Activated CD8-positive, alpha-beta memory T cell treated with anti-CD3 and anti-CD28 coated beads, Interleukin-2, amount 10 ng/mL, durations not matched to agents 7 days and 5 days (primary cell): ENCODE measurements at regions not wholly inside any gene's neighbourhood (a gene's known extent, or its start where the extent isn't known, plus 50 kb on each side); places are given as distances from the start of the nearest gene placed in this dataset.
A peak's percentile ranks its signal among the peaks of the same experiment; 100 is the strongest.
"Not testable (repeated sequence)": the region's sequence is repeated elsewhere in the genome, so short reads cannot be mapped to it uniquely, and the experiment has no call there.

Experiments used
- ATAC-seq: fragments of 150-1000 bp; cut with Tn5 transposase; one replicate; pipeline ENCODE4 v1.10.0; 2021; ENCODE audit warnings: moderate library complexity
- CTCF ChIA-PET: fragments of 350-600 bp; sonication (Branson Sonifier 250); formaldehyde crosslinking; loops from one replicate; lab custom pipeline; 2021; ENCODE audit warnings: antibody characterized with exemption; lab: Charles Lee
- DNase-seq: peaks from one replicate; pipeline ENCODE4 v3.0.0-alpha.2; 2020
- H3K27ac Mint-ChIP-seq: one replicate; pipeline ENCODE4 v1.8.0; 2021; ENCODE audit warnings: mild to moderate bottlenecking, mixed read lengths
- H3K27me3 Mint-ChIP-seq: one replicate; pipeline ENCODE4 v1.8.0; 2021; ENCODE audit warnings: mixed read lengths
- H3K36me3 Mint-ChIP-seq: one replicate; pipeline ENCODE4 v1.8.0; 2021; ENCODE audit warnings: mild to moderate bottlenecking, mixed read lengths
- H3K4me1 Mint-ChIP-seq: one replicate; pipeline ENCODE4 v1.8.0; 2021; ENCODE audit warnings: mixed read lengths
- H3K4me3 Mint-ChIP-seq: one replicate; pipeline ENCODE4 v1.8.0; 2021; ENCODE audit warnings: mild to moderate bottlenecking, moderate library complexity, mixed read lengths
- H3K9me3 Mint-ChIP-seq: one replicate; pipeline ENCODE4 v1.8.0; 2022; ENCODE audit warnings: low read depth, mixed read lengths

DNA sequence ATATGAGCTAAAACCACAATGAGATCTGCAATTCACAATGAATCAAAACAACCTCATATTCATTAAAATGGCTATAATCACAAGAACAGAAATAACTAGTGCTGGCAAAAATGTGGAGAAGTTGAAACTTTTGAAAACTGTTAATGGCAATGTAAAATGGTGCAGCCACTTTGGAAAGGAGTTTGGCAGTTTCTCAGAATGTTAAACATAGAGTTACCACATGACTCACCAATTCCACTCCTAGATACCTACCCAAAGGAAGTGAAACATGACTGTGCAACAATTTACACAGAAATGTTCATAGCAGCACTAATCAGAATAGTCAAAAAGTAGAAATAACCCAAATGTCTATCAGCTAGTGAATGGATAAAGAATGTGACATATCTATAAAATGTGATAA lies 862.2 kb downstream of the DTWD2 start:
- no peaks in the 10 kb centered on the region for H3K36me3 Mint-ChIP-seq
- CTCF ChIA-PET, result no interaction called here
- no peak overlapping the region for H3K27ac Mint-ChIP-seq
- no peak for ATAC-seq
- peaks cover 5% of the 10 kb centered on the region for H3K9me3 Mint-ChIP-seq
- no peak overlapping the region for H3K4me3 Mint-ChIP-seq
- no peak for DNase-seq
- H3K27me3 Mint-ChIP-seq, result no peaks in the 10 kb centered on the region
- H3K4me1 Mint-ChIP-seq, result no peaks in the 10 kb centered on the region

DNA sequence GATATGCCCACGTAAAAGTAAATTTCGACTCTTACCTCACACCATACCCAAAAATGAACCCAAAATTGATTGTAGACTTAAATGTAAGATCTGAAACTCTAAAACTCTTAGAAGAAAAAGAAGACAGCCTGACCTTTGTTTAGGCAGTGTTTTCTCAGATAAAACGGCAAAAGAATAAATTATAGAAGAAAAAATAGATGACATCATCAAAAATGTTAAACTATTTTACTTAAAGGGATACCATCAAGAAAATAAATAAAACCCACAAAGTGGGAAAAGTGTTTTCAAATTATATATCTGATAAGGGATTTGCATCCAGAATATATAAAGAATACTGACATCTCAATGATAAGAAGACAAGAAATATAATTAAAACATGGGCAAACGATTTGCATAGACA lies 862.7 kb downstream of the DTWD2 start:
- peaks cover 5% of the 10 kb centered on the region for H3K9me3 Mint-ChIP-seq
- no peak for ATAC-seq
- no peak overlapping the region for H3K27ac Mint-ChIP-seq
- H3K36me3 Mint-ChIP-seq, result no peaks in the 10 kb centered on the region
- no peak for DNase-seq
- H3K4me1 Mint-ChIP-seq, result no peaks in the 10 kb centered on the region
- H3K27me3 Mint-ChIP-seq, result no peaks in the 10 kb centered on the region
- CTCF ChIA-PET, result no interaction called here
- H3K4me3 Mint-ChIP-seq, result no peak overlapping the region

DNA sequence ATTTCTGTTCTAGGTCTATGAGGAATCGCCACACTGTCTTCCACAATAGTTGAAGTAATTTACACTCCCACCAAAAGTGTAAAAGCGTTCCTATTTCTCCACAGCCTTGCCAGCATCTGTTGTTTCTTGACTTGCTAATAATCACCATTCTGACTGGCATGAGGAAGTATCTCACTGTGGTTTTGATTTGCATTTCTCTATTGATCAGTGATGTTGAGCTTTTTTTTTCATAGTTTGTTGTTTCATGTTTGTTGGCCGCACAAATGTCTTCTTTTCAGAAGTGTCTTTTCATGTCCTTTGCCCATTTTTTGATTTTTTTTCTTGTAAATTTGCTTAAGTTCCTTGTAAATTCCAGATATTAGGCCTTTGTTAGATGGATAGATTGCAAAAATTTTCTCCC lies 867.1 kb downstream of the DTWD2 start:
- Mint-ChIP-seq H3K4me3 (no peak overlapping the region), H3K4me1 (no peaks in the 10 kb centered on the region), H3K9me3 (peaks cover 4% of the 10 kb centered on the region), H3K36me3 (no peaks in the 10 kb centered on the region), H3K27me3 (no peaks in the 10 kb centered on the region), H3K27ac (no peak overlapping the region)
- CTCF ChIA-PET, result no interaction called here
- DNase-seq (no peak), ATAC-seq (no peak)

DNA sequence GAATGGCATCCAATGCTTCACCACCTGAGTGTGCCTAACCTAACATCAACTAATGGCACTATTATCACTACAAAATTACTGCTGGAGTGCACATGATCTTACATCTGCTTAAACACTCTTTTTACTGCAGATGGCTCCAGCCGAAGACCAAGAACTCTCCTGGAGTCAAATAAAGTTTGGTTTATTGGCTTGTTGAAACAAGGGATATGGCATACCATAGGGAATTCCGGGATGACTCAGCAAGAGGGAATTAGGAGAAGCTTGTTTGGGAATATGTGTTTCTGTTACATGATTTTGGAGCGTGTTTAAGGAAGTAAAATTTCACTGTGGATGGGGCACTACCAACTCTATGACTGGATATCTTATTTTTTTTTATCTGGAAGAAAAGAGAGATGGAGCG lies 872.6 kb downstream of the DTWD2 start:
- Mint-ChIP-seq H3K9me3 (peaks cover 6% of the 10 kb centered on the region), H3K4me3 (no peak overlapping the region), H3K27me3 (no peaks in the 10 kb centered on the region), H3K27ac (no peak overlapping the region), H3K36me3 (no peaks in the 10 kb centered on the region), H3K4me1 (no peaks in the 10 kb centered on the region)
- CTCF ChIA-PET, result no interaction called here
- DNase-seq (no peak), ATAC-seq (no peak)

DNA sequence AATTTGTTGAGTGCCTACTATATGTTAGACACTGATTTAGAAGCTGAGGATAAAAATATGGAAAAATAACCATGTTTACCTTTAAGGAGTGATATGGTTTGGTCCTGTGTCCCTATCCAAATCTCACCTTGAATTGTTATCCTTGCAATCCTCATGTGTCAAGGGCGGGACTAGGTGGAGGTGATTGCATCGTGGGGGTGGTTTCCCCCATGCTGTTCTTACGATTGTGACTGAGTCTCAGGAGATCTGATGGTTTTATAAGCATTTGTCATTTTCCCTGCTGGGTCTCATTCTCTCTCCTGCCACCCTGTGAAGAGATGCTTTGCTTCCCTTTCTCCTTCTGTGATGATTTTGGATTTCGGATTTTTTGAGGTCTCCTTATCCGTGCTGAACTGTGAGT lies 876.4 kb downstream of the DTWD2 start:
- peaks cover 5% of the 10 kb centered on the region for H3K9me3 Mint-ChIP-seq
- no peak for DNase-seq
- H3K27ac Mint-ChIP-seq, result no peak overlapping the region
- no peaks in the 10 kb centered on the region for H3K36me3 Mint-ChIP-seq
- H3K4me3 Mint-ChIP-seq, result no peak overlapping the region
- H3K27me3 Mint-ChIP-seq, result no peaks in the 10 kb centered on the region
- ATAC-seq, result no peak
- no peaks in the 10 kb centered on the region for H3K4me1 Mint-ChIP-seq
- CTCF ChIA-PET, result no interaction called here

DNA sequence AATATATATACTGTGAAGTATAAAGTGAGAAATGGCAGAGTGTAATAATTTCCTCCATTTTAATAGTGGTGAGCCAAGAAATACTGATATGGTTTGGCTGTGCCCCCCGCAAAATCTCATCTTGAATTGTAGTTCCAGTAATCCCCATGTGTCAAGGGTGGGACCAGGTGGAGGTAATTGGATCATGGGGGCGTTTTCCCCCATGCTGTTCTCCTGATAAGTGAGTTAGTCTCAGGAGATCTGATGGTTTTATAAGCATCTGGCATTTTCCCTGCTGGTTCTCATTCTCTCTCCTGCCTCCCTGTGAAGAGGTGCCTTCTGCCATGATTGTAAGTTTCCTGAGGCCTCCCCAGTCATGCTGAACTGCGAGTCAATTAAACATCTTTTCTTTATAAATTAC lies 881.1 kb downstream of the DTWD2 start:
- H3K4me1 Mint-ChIP-seq, CTCF ChIA-PET, ATAC-seq: not testable (repeated sequence)

DNA sequence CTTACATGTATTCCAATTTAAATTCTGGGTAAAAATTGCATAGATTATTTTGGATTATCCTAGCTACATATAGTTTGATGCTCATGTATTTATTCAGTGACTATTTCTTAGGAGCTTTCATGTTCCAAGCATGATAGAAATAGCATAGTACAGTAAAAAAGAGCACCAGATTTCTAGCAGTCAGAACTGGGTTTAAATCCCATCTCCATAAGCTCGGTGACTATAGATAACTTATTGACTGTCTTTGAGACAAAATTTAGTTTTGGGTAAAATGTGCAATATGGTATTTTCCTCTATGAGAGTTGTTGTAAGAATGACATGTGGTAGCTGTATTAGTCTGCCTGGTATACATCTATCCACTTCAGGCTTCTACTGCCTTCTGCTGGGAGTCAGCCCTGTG lies 889.6 kb downstream of the DTWD2 start:
- Mint-ChIP-seq H3K27ac (no peak overlapping the region), H3K4me3 (no peak overlapping the region), H3K9me3 (no peaks in the 10 kb centered on the region), H3K27me3 (no peaks in the 10 kb centered on the region), H3K4me1 (no peaks in the 10 kb centered on the region), H3K36me3 (no peaks in the 10 kb centered on the region)
- CTCF ChIA-PET, result no interaction called here
- no peak for DNase-seq
- ATAC-seq, result no peak

More for the DNA sequence above, 881.1 kb downstream of the DTWD2 start:
- H3K36me3 Mint-ChIP-seq, DNase-seq, H3K27ac Mint-ChIP-seq, H3K9me3 Mint-ChIP-seq, H3K27me3 Mint-ChIP-seq, H3K4me3 Mint-ChIP-seq: not testable (repeated sequence)

DNA sequence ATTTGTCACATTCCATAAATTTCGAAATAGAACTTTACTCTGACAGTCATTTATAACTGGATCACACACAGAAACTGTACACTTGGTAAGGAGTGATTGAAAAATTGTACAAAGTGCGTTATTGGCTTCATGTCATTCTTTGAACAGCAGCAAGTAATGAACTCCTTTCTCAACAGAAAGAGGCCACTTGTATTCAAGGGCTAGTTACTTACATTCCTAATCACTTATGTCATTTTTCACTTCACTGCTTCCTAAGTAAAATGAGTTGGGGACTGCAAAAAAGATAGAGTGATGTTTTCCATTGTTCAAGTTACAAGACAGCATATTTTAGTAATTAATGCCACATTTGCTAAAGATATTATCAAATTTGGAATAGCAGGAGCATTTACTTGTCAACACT lies 893.2 kb downstream of the DTWD2 start:
- Mint-ChIP-seq H3K4me1 (no peaks in the 10 kb centered on the region), H3K9me3 (no peaks in the 10 kb centered on the region), H3K4me3 (no peak overlapping the region), H3K27me3 (no peaks in the 10 kb centered on the region), H3K36me3 (no peaks in the 10 kb centered on the region), H3K27ac (no peak overlapping the region)
- ATAC-seq, result no peak
- no peak for DNase-seq
- CTCF ChIA-PET, result no interaction called here

DNA sequence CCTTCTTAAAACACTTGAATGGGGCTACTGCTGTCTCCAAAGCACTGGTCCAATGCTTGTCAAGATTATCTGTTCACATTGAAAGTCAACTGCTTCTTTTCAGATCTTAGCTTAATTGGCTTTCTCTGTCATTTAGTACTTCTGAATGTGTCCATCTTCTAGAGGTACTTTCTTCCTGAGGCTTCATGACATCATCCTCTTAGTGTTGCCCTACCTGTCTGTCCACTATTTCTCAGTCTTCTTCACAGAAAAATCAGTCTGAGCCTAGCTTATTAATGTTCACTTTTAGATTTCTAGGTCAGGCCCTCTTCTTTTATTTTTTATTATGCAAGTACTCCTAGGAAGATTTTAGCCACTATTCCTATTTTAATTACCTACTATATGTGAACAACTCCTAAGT lies 899.9 kb downstream of the DTWD2 start:
- H3K27me3 Mint-ChIP-seq, result no peaks in the 10 kb centered on the region
- ATAC-seq, result no peak

DNA sequence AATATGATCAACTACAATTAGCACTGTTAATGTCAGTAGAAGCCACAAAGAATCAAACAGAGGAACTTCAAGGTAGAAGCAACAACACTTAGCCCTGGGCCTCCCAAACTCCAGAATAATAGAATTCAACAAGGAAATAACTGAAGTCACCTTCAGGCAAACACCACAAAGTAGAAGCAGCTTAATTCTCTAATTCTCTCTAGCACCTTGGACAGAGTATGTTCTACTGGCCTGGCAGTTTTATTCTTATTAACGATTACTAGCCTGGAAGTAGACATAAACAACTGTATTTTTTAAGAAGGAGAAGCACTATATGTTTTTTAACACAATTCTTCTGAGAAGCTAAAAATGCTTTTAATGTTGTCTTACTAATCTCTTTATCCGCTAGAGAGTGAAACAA lies 911.9 kb downstream of the DTWD2 start:
- Mint-ChIP-seq H3K4me1 (no peaks in the 10 kb centered on the region), H3K27me3 (no peaks in the 10 kb centered on the region), H3K36me3 (no peaks in the 10 kb centered on the region), H3K9me3 (peaks cover 6% of the 10 kb centered on the region), H3K4me3 (no peak overlapping the region), H3K27ac (no peak overlapping the region)
- no peak for DNase-seq
- ATAC-seq, result no peak
- CTCF ChIA-PET, result no interaction called here

More for the DNA sequence above, 899.9 kb downstream of the DTWD2 start:
- Mint-ChIP-seq H3K4me1 (no peaks in the 10 kb centered on the region), H3K9me3 (peaks cover 2% of the 10 kb centered on the region), H3K27ac (no peak overlapping the region), H3K36me3 (no peaks in the 10 kb centered on the region), H3K4me3 (no peak overlapping the region)
- no peak for DNase-seq
- CTCF ChIA-PET, result no interaction called here

DNA sequence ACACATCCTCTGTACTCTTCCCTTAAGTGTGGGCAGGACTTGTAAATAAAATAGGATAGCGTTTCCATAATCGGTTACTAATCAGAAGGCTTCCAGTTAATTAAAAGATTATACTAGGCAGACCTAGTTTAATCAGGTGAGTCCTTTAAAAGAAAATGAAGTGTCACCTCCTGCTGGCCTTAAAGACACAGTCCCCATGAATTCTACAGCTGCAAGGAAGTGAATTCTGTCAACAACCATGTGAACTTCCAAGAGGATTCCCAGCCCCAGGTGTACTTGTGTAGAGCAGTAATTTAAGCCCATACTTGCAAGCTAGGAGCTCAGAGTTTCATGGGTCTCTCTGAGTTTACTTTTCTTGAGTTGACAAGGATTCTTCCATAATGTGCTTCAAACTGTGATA lies 918.3 kb downstream of the DTWD2 start:
- DNase-seq (no peak), ATAC-seq (no peak)
- Mint-ChIP-seq H3K4me1 (no peaks in the 10 kb centered on the region), H3K27me3 (no peaks in the 10 kb centered on the region), H3K4me3 (no peak overlapping the region), H3K36me3 (no peaks in the 10 kb centered on the region), H3K27ac (no peak overlapping the region), H3K9me3 (peaks cover 3% of the 10 kb centered on the region)
- CTCF ChIA-PET, result no interaction called here

DNA sequence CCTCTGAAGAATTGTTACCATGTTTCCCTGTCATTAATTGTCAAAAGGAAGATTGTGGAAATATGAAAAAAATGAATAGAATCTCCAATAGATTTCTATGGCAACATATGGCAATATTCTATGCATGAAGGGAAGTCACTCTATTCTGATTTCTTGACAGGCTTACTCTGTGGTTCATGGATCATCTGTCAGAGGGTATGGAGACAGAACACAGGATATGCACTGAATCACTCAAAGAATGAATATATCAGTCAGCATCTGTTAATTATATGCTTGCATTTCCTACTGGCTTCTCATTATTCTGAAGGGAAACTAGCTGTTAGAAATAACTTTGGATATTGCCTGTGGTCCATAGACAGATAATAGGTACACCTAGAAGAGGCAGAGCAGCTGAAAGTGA lies 918.9 kb downstream of the DTWD2 start:
- DNase-seq, result no peak
- H3K36me3 Mint-ChIP-seq, result no peaks in the 10 kb centered on the region
- no peaks in the 10 kb centered on the region for H3K4me1 Mint-ChIP-seq
- H3K27me3 Mint-ChIP-seq, result no peaks in the 10 kb centered on the region
- peaks cover 5% of the 10 kb centered on the region for H3K9me3 Mint-ChIP-seq
- ATAC-seq, result no peak
- CTCF ChIA-PET, result no interaction called here
- no peak overlapping the region for H3K27ac Mint-ChIP-seq
- H3K4me3 Mint-ChIP-seq, result no peak overlapping the region

DNA sequence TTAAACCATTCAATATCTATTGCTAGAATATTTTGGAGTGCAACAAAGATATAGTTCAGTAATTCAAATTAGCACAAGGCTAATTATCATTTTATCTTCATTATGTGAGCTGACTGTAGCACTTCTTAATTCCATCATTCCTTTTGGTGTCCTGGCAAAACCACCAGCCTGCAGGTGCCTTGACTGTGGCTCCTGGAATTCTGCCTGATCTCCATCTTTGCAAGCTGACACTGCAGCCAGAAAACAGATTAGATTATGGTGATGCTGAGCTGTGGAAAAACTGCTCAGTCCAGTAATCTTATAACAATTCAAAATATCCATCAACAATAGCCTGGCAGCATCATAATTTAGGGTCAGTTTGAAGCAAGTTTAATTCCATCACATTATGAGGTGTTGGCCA lies 919.5 kb downstream of the DTWD2 start:
- no peaks in the 10 kb centered on the region for H3K4me1 Mint-ChIP-seq
- H3K4me3 Mint-ChIP-seq, result no peak overlapping the region
- H3K36me3 Mint-ChIP-seq, result no peaks in the 10 kb centered on the region
- H3K9me3 Mint-ChIP-seq, result peaks cover 5% of the 10 kb centered on the region
- no peaks in the 10 kb centered on the region for H3K27me3 Mint-ChIP-seq
- CTCF ChIA-PET, result no interaction called here
- ATAC-seq (no peak), DNase-seq (no peak)
- peak overlapping the region; percentile 8 for H3K27ac Mint-ChIP-seq

DNA sequence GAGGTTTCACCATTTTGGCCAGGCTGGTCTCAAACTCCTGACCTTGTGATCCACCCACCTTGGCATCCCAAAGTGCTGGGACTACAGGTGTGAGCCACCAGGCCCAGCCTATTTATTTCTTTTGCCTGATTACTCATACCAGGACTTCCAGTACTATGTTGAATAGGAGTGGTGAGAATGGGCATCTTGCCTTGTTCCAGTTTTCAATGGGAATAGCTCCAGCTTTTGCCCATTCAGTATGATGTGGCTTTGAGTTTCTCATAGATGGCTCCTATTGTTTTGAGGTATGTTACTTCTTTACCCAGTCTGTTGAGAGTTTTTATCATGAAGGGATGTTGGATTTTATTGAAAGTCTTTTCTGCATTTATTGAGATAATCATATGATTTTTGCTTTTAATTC lies 924.5 kb downstream of the DTWD2 start:
- H3K4me3 Mint-ChIP-seq, CTCF ChIA-PET, H3K4me1 Mint-ChIP-seq, H3K36me3 Mint-ChIP-seq, H3K9me3 Mint-ChIP-seq, H3K27me3 Mint-ChIP-seq, H3K27ac Mint-ChIP-seq, DNase-seq, ATAC-seq: not testable (repeated sequence)

DNA sequence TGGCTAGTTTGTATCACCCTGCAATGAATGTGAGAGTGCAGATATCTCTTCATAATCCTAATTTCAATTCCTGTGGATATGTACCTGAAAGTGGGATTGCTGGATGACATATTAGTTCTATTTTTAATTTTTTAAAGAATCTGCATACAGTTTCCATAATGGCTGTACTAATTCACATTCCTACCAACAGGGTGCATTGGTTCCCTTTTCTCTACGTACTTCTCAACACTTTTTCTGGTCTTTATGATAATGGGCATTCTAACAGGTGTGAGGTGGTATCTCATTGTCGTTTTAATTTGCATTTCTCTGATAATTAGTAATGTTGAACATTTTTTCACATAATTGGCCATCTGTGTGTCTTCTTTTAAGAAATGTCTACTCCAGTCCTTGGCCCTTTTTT lies 927.5 kb downstream of the DTWD2 start:
- Mint-ChIP-seq H3K4me3 (no peak overlapping the region), H3K27me3 (no peaks in the 10 kb centered on the region), H3K27ac (no peak overlapping the region), H3K36me3 (no peaks in the 10 kb centered on the region), H3K9me3 (peaks cover 12% of the 10 kb centered on the region), H3K4me1 (no peaks in the 10 kb centered on the region)
- DNase-seq (no peak), ATAC-seq (no peak)
- CTCF ChIA-PET, result no interaction called here
